H1 (cell line): ENCODE measurements at regions not wholly inside any gene's neighbourhood (a gene's known extent, or its start where the extent isn't known, plus 50 kb on each side); places are given as distances from the start of the nearest gene placed in this dataset.

ENCODE experiments used
- CTCF ChIA-PET: fragments of 300-600 bp; sonication (Branson Sonifier 250); formaldehyde crosslinking; loops from one replicate; lab custom pipeline; 2021; ENCODE audit not compliant: partially characterized antibody; lab: Charles Lee
- POLR2A ChIA-PET: fragments of 300-600 bp; sonication (Branson Sonifier 250); formaldehyde crosslinking; loops from one replicate; lab custom pipeline; 2021; ENCODE audit warnings: inconsistent platforms; ENCODE audit not compliant: partially characterized antibody; lab: Charles Lee
- DNase-seq, 2 experiments: peaks; one replicate each; pipeline versions ENCODE4 v3.0.0 to v3.0.0-alpha.2; 2010 to 2022; ENCODE audit warnings: low spot score in 2 of 2, low read depth in 1 of 2, mixed read lengths in 1 of 2
- FAIRE-seq: peaks from 2 replicates; lab custom pipeline; 2011; peaks lifted over from hg19 to GRCh38; lab: Jason Lieb, UNC
- H2AFZ ChIP-seq: 2 replicates; pipeline ENCODE4 v1.8.1; 2012; ENCODE audit warnings: low read length, inconsistent platforms
- H2AK5ac ChIP-seq: 2 replicates; pipeline ENCODE4 v1.6.1; 2013; ENCODE audit warnings: low read depth, low read length
- H2BK120ac ChIP-seq: replicated peaks from 2 replicates; pipeline ENCODE3; 2013; ENCODE audit warnings: low read depth, low read length, inconsistent platforms
- H2BK12ac ChIP-seq: 2 replicates; pipeline ENCODE4 v1.6.1; 2013; ENCODE audit warnings: low read depth, low read length
- H2BK15ac ChIP-seq: 2 replicates; pipeline ENCODE4 v1.6.1; 2013; ENCODE audit warnings: low read length
- H2BK20ac ChIP-seq: 2 replicates; pipeline ENCODE4 v1.6.1; 2013; ENCODE audit warnings: low read length
- H2BK5ac ChIP-seq: 2 replicates; pipeline ENCODE4 v1.6.1; 2013; ENCODE audit warnings: low read depth, low read length
- H3K14ac ChIP-seq: 2 replicates; pipeline ENCODE4 v1.6.1; 2013; ENCODE audit warnings: inconsistent platforms; ENCODE audit not compliant: insufficient read length
- H3K18ac ChIP-seq: 2 replicates; pipeline ENCODE4 v1.6.1; 2013; ENCODE audit warnings: low read length; ENCODE audit errors: extremely low read depth
- H3K23ac ChIP-seq: 2 replicates; pipeline ENCODE4 v1.6.1; 2013; ENCODE audit warnings: inconsistent platforms; ENCODE audit not compliant: insufficient read length
- H3K23me2 ChIP-seq: 2 replicates; pipeline ENCODE4 v1.6.1; 2013; ENCODE audit warnings: low read depth, low read length
- H3K27ac ChIP-seq: 2 replicates; pipeline ENCODE4 v1.6.1; 2011; ENCODE audit warnings: low read depth, low read length, inconsistent platforms
- H3K27me3 ChIP-seq, 4 experiments: replicated peaks in 1 of 4; 1 replicate in 1 of 4; 2 replicates in 3 of 4; pipeline versions ENCODE4 v1.6.1 to v1.8.1; 2011 to 2013; ENCODE audit warnings: low read length in 3 of 4, mild to moderate bottlenecking in 3 of 4, inconsistent platforms in 2 of 4, mixed read lengths in 2 of 4, moderate library complexity in 1 of 4; ENCODE audit not compliant: control insufficient read depth in 3 of 4, insufficient read depth in 3 of 4; ENCODE audit errors: extremely low read depth in 1 of 4
- H3K36me3 ChIP-seq, 4 experiments: 2 replicates each; pipeline versions ENCODE4 v1.6.1 to v1.8.1; 2011 to 2013; ENCODE audit warnings: mild to moderate bottlenecking in 4 of 4, low read length in 3 of 4, moderate library complexity in 2 of 4, control low read depth in 1 of 4, inconsistent platforms in 1 of 4; ENCODE audit not compliant: insufficient read depth in 4 of 4, control insufficient read depth in 2 of 4
- H3K4ac ChIP-seq: replicated peaks from 2 replicates; pipeline ENCODE3; 2013; ENCODE audit warnings: low read length, low read depth, mixed read lengths, inconsistent platforms; ENCODE audit not compliant: insufficient read length
- H3K4me1 ChIP-seq, 4 experiments: replicated peaks in 1 of 4; 1 replicate in 1 of 4; 2 replicates in 3 of 4; pipeline versions ENCODE4 v1.6.1 to v1.8.1; 2011 to 2013; ENCODE audit warnings: low read length in 3 of 4, inconsistent platforms in 2 of 4, mixed read lengths in 1 of 4; ENCODE audit not compliant: insufficient read depth in 4 of 4, control insufficient read depth in 3 of 4
- H3K4me2 ChIP-seq, 2 experiments: 2 replicates each; pipeline versions ENCODE4 v1.6.1 to v1.8.1; 2011 to 2013; ENCODE audit warnings: low read depth in 2 of 2, low read length in 2 of 2, control low read depth in 1 of 2, inconsistent platforms in 1 of 2, mild to moderate bottlenecking in 1 of 2; ENCODE audit not compliant: insufficient read depth in 1 of 2
- H3K4me3 ChIP-seq, 4 experiments: fragments of 200-600, 300-600 bp in 1 of 4; sonication (generic), shearing (Covaris generic), sonication (Bioruptor Twin) in 1 of 4; 2 replicates each; pipeline versions ENCODE4 v1.5.1 to v1.8.1; 2011 to 2016; ENCODE audit warnings: low read length in 4 of 4, low read depth in 3 of 4, control low read depth in 2 of 4, inconsistent platforms in 2 of 4, mild to moderate bottlenecking in 2 of 4, mixed read lengths in 1 of 4, moderate library complexity in 1 of 4; ENCODE audit not compliant: insufficient read depth in 2 of 4; ENCODE audit errors: extremely low read depth in 1 of 4
- H3K56ac ChIP-seq: replicated peaks from 2 replicates; pipeline ENCODE3; 2013; ENCODE audit warnings: low read depth, mild to moderate bottlenecking, mixed read lengths, low read length, inconsistent platforms; ENCODE audit not compliant: insufficient read length
- H3K79me1 ChIP-seq: 2 replicates; pipeline ENCODE4 v1.6.1; 2013; ENCODE audit warnings: low read depth, low read length, control low read depth
- H3K79me2 ChIP-seq, 2 experiments: 2 replicates each; pipeline versions ENCODE4 v1.6.1 to v1.8.1; 2012 to 2013; ENCODE audit warnings: low read length in 2 of 2, mild to moderate bottlenecking in 2 of 2, inconsistent platforms in 1 of 2; ENCODE audit not compliant: insufficient read depth in 2 of 2, control insufficient read depth in 1 of 2
- H3K9ac ChIP-seq, 4 experiments: replicated peaks in 1 of 4; 1 replicate in 1 of 4; 2 replicates in 3 of 4; pipeline versions ENCODE4 v1.6.1 to v1.8.1; 2011 to 2013; ENCODE audit warnings: low read depth in 3 of 4, low read length in 3 of 4, control low read depth in 2 of 4, mild to moderate bottlenecking in 2 of 4, moderate library complexity in 2 of 4, inconsistent platforms in 1 of 4; ENCODE audit errors: extremely low read depth in 1 of 4
- H3K9me3 ChIP-seq, 2 experiments: 2 replicates each; pipeline versions ENCODE4 v1.6.1 to v1.8.1; 2012 to 2013; ENCODE audit warnings: mild to moderate bottlenecking in 2 of 2, moderate library complexity in 2 of 2, control low read depth in 1 of 2, inconsistent platforms in 1 of 2, low read depth in 1 of 2, low read length in 1 of 2, mixed read lengths in 1 of 2; ENCODE audit not compliant: insufficient read depth in 2 of 2
- H4K20me1 ChIP-seq, 2 experiments: replicated peaks in 1 of 2; 2 replicates each; pipeline versions ENCODE3 to v1.8.1; 2011 to 2013; ENCODE audit warnings: inconsistent platforms in 2 of 2, low read length in 2 of 2, mild to moderate bottlenecking in 1 of 2; ENCODE audit not compliant: insufficient read depth in 2 of 2, control insufficient read depth in 1 of 2
- H4K5ac ChIP-seq: 2 replicates; pipeline ENCODE4 v1.6.1; 2013; ENCODE audit warnings: low read length, low read depth, mixed read lengths, inconsistent platforms; ENCODE audit not compliant: insufficient read length
- H4K8ac ChIP-seq: 2 replicates; pipeline ENCODE4 v1.8.0; 2013; ENCODE audit warnings: mild to moderate bottlenecking, moderate library complexity, low read length, inconsistent platforms; ENCODE audit not compliant: insufficient read depth; ENCODE audit errors: extremely low read depth
- H4K91ac ChIP-seq: replicated peaks from 2 replicates; pipeline ENCODE3; 2013; ENCODE audit warnings: low read length, mixed read lengths, inconsistent platforms; ENCODE audit not compliant: insufficient read length
- ATF3 ChIP-seq: IDR thresholded peaks from 2 replicates; pipeline ENCODE4 v1.6.1; 2011; ENCODE audit warnings: low read depth, mild to moderate bottlenecking, low read length; ENCODE audit not compliant: insufficient read depth
- BACH1 ChIP-seq: IDR thresholded peaks from 2 replicates; pipeline ENCODE4 v1.6.1; 2012; ENCODE audit warnings: low read length, improper control_type of control experiment
- CHD1 ChIP-seq: IDR thresholded peaks from 2 replicates; pipeline ENCODE4 v1.6.1; 2012; ENCODE audit warnings: low read depth, low read length, improper control_type of control experiment
- CREB1 ChIP-seq: IDR thresholded peaks from 2 replicates; pipeline ENCODE4 v1.6.1; 2012; ENCODE audit warnings: inconsistent platforms
- CTCF ChIP-seq, 3 experiments: IDR thresholded peaks; 1 replicate in 2 of 3; 2 replicates in 1 of 3; pipeline versions ENCODE4 v1.5.1 to v1.6.1; 2011; ENCODE audit warnings: low read length in 3 of 3, mild to moderate bottlenecking in 3 of 3, inconsistent platforms in 2 of 3, low read depth in 1 of 3, moderate library complexity in 1 of 3; ENCODE audit not compliant: insufficient read depth in 1 of 3; ENCODE audit errors: control extremely low read depth in 1 of 3
- JUN ChIP-seq: IDR thresholded peaks from 2 replicates; pipeline ENCODE4 v1.6.1; 2011; ENCODE audit warnings: low read depth, mild to moderate bottlenecking, improper control_type of control experiment, low read length
- JUND ChIP-seq: IDR thresholded peaks from 2 replicates; pipeline ENCODE4 v1.6.1; 2011; ENCODE audit warnings: mild to moderate bottlenecking, improper control_type of control experiment, low read length
- POU5F1 ChIP-seq: IDR thresholded peaks from 2 replicates; pipeline ENCODE4 v1.6.1; 2011; ENCODE audit warnings: low read depth, mild to moderate bottlenecking, low read length, moderate library complexity
- RFX5 ChIP-seq: IDR thresholded peaks from 2 replicates; pipeline ENCODE4 v1.6.1; 2011; ENCODE audit warnings: low read depth, low read length, improper control_type of control experiment, borderline replicate concordance
- SP1 ChIP-seq: IDR thresholded peaks from 2 replicates; pipeline ENCODE4 v1.6.1; 2011; ENCODE audit warnings: low read depth, low read length
- SP2 ChIP-seq: IDR thresholded peaks from 2 replicates; pipeline ENCODE4 v1.6.1; 2012; ENCODE audit warnings: mild to moderate bottlenecking, low read length, inconsistent platforms
- TEAD4 ChIP-seq: IDR thresholded peaks from 2 replicates; pipeline ENCODE4 v1.6.1; 2012; ENCODE audit warnings: low read depth, low read length, inconsistent platforms, mixed read lengths
- WGBS, 2 experiments: shearing (Covaris generic) in 1 of 2; methylation state at CpG; one replicate each; pipeline versions ENCODE4 v1.1.6 to v1.1.7; 2013 to 2015; ENCODE audit warnings: low lambda C conversion rate in 2 of 2, mixed read lengths in 2 of 2, inconsistent platforms in 1 of 2, low coverage in 1 of 2, missing lambda C conversion rate in 1 of 2; ENCODE audit not compliant: insufficient replicate concordance in 2 of 2, insufficient coverage in 1 of 2, insufficient read length in 1 of 2; ENCODE audit errors: extremely low coverage in 1 of 2, missing lambda C conversion rate in 1 of 2; 5-methylcytosine and 5-hydroxymethylcytosine counted together

GRCh38 chr5:87211676-87212075, 56.0 kb upstream of the RASA1 start:
- no peak overlapping the region for H2AFZ ChIP-seq
- no peak overlapping the region for H2BK12ac ChIP-seq
- FAIRE-seq = no peak

More at GRCh38 chr5:87211676-87212075, 56.0 kb upstream of the RASA1 start:
- no peak overlapping the region for H4K8ac ChIP-seq
- no peak overlapping the region for H2AK5ac ChIP-seq
- H3K9ac ChIP-seq = no peak overlapping the region
- no peak overlapping the region for H3K56ac ChIP-seq
- H3K23me2 ChIP-seq = no peaks in the 10 kb centered on the region
- no peak overlapping the region for H3K4me2 ChIP-seq
- H3K18ac ChIP-seq = no peak overlapping the region
- no peak overlapping the region for H2BK120ac ChIP-seq
- H3K4ac ChIP-seq = no peak overlapping the region
- TF ChIP-seq CHD1 (no peak), JUN (no peak), POU5F1 (no peak), JUND (no peak), CTCF (IDR thresholded peaks at IDR 0.05; ENCODE audit: control extremely low read depth in 1 of 3, insufficient read depth in 1 of 3, low read depth in 1 of 3, low read length in 3 of 3) (no peak), ATF3 (no peak), SP2 (no peak), RFX5 (no peak), TEAD4 (no peak), BACH1 (no peak), SP1 (no peak), CREB1 (no peak)
- no peaks in the 10 kb centered on the region for H3K4me1 ChIP-seq
- no peaks in the 10 kb centered on the region for H3K36me3 ChIP-seq
- H3K27ac ChIP-seq = no peak overlapping the region
- no peak for DNase-seq
- no peaks in the 10 kb centered on the region for H3K79me1 ChIP-seq
- no peak overlapping the region for H2BK15ac ChIP-seq
- no peaks in the 10 kb centered on the region for H3K27me3 ChIP-seq
- no peak overlapping the region for H2BK5ac ChIP-seq
- no peaks in the 10 kb centered on the region for H3K9me3 ChIP-seq
- H4K91ac ChIP-seq = no peak overlapping the region
- 96% methylated on average over 1 of the region's 1 CpG; no CpG with 5 or more reads in 1 of the 2 experiments for WGBS, 2 experiments
- no peaks in the 10 kb centered on the region for H4K20me1 ChIP-seq
- no peak overlapping the region for H3K23ac ChIP-seq
- H4K5ac ChIP-seq = no peak overlapping the region
- no peaks in the 10 kb centered on the region for H3K79me2 ChIP-seq
- no peak overlapping the region for H3K4me3 ChIP-seq
- no peak overlapping the region for H2BK20ac ChIP-seq
- H3K14ac ChIP-seq = no peak overlapping the region
- POLR2A ChIA-PET = no interaction called here
- CTCF ChIA-PET = no interaction called here
